ENCODE measurements at regions not wholly inside any gene's neighbourhood (a gene's known extent, or its start where the extent isn't known, plus 50 kb on each side); places are given as distances from the start of the nearest gene placed in this dataset.

DNA sequence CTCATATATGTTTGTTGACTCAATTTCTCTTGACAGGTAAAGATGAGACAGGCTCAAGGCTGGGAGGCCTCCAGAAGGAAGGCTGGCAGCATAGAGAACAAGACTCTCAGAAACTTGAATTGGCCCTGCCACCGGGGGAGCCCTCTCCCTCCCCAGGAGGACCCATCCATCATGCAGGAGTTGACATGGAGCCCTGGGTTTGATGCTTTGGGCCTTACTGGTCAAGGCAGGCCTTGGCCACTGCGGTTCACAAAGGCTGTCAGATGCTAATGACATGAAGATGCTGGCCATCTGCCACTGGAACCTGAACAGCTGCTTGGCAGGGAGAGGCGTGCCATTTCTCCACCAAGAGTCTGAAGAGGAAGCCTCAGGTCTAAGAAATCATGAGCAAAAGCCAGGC, 193.6 kb downstream of the MTCL1 start:
- WGBS: 50% methylated on average over 1 of the region's 3 CpGs
- Histone ChIP-seq H3K27ac (replicated peaks in 1 of 4) (no peak overlapping the region), H3K9me3 (peaks cover 0 to 7% (median 0%) of the 10 kb centered on the region in 4 donors), H3K27me3 (no peaks in the 10 kb centered on the region), H3K4me3 (no peak overlapping the region), H3K36me3 (no peaks in the 10 kb centered on the region), H3K4me1 (peaks cover 0 to under 1% (median 0%) of the 10 kb centered on the region in 4 donors)
- no peak for DNase-seq (ENCODE audit: extremely low spot score)
- intact Hi-C loops (cut with DNase I): no loop called here
- TF ChIP-seq, protein P1, sequence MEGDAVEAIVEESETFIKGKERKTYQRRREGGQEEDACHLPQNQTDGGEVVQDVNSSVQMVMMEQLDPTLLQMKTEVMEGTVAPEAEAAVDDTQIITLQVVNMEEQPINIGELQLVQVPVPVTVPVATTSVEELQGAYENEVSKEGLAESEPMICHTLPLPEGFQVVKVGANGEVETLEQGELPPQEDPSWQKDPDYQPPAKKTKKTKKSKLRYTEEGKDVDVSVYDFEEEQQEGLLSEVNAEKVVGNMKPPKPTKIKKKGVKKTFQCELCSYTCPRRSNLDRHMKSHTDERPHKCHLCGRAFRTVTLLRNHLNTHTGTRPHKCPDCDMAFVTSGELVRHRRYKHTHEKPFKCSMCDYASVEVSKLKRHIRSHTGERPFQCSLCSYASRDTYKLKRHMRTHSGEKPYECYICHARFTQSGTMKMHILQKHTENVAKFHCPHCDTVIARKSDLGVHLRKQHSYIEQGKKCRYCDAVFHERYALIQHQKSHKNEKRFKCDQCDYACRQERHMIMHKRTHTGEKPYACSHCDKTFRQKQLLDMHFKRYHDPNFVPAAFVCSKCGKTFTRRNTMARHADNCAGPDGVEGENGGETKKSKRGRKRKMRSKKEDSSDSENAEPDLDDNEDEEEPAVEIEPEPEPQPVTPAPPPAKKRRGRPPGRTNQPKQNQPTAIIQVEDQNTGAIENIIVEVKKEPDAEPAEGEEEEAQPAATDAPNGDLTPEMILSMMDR (IDR thresholded peaks at IDR 0.05): no peak
- TF ChIP-seq POLR2AphosphoS5 (IDR thresholded peaks at IDR 0.05) (no peak), EP300 (IDR thresholded peaks at IDR 0.05) (no peak), POLR2A (IDR thresholded peaks at IDR 0.05; ENCODE audit: low read depth) (no peak)

DNA sequence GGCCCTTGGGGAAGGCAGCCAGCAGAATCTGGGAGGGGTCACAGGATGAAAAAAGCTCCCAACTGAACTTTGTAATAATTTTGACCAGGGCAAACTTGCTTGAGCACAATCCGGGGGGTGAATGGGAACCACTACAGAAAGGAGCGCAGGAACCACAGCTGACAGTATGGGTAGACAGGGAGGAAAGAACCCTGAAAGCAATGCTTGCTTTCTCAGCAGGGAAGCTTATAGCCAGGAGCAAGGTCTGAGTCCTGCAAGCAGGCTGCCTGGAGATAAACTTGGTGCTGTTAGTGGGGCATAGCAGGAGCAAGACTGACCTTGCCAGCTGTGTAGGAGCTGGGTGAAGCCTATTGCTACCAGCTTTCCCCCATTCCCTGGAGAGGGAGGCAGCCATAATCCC, 195.2 kb downstream of the MTCL1 start:
- Histone ChIP-seq H3K4me3 (no peak overlapping the region), H3K27me3 (no peaks in the 10 kb centered on the region), H3K27ac (replicated peaks in 1 of 4) (no peak overlapping the region), H3K4me1 (no peaks in the 10 kb centered on the region), H3K9me3 (peaks cover 0 to 7% (median 0%) of the 10 kb centered on the region in 4 donors), H3K36me3 (no peaks in the 10 kb centered on the region)
- 100% methylated on average over 2 of the region's 2 CpGs for WGBS
- intact Hi-C loops (cut with DNase I): no loop called here
- TF ChIP-seq POLR2AphosphoS5 (IDR thresholded peaks at IDR 0.05): no peak
- no peak for TF ChIP-seq POLR2A (IDR thresholded peaks at IDR 0.05; ENCODE audit: low read depth)
- TF ChIP-seq, protein P1 (IDR thresholded peaks at IDR 0.05): no peak
- no peak for TF ChIP-seq EP300 (IDR thresholded peaks at IDR 0.05)
- DNase-seq (ENCODE audit: extremely low spot score): no peak

DNA sequence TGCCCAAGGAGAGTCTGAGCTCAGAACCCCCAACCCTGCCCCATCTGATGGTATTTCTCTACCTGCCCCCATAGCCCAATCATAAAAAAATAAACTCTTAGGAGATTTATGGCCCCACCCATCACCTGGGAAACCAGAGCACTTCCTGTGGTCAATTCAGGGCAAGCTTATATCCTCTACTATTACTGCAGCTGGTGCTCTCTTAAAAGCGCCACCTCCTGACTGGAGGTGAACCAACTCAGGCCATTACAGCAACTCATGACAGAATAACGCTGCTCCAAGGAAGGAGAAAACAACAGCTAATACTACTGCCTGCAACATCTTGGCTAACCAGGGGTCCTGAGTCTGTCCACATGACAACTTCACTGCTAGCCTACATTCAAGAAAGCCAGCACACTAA, 195.7 kb downstream of the MTCL1 start:
- H3K4me1 ChIP-seq: no peaks in the 10 kb centered on the region
- intact Hi-C loops (cut with DNase I): no loop called here
- peaks cover 0 to 6% (median 0%) of the 10 kb centered on the region in 4 donors for H3K9me3 ChIP-seq
- no peaks in the 10 kb centered on the region for H3K27me3 ChIP-seq
- no peak for DNase-seq (ENCODE audit: extremely low spot score)
- 76% methylated on average over 2 of the region's 2 CpGs for WGBS
- TF ChIP-seq POLR2A (IDR thresholded peaks at IDR 0.05; ENCODE audit: low read depth): no peak
- TF ChIP-seq, protein P1 (IDR thresholded peaks at IDR 0.05): no peak
- TF ChIP-seq EP300 (IDR thresholded peaks at IDR 0.05): no peak
- TF ChIP-seq POLR2AphosphoS5 (IDR thresholded peaks at IDR 0.05): no peak
- no peak overlapping the region for H3K4me3 ChIP-seq
- no peaks in the 10 kb centered on the region for H3K36me3 ChIP-seq
- H3K27ac ChIP-seq (replicated peaks in 1 of 4): no peak overlapping the region

GRCh38 chr18:8904316-8904715, 198.2 kb upstream of the NDUFV2 start:
- no peak for DNase-seq (ENCODE audit: extremely low spot score)
- Histone ChIP-seq H3K36me3 (no peaks in the 10 kb centered on the region), H3K9me3 (no peaks in the 10 kb centered on the region), H3K27me3 (no peaks in the 10 kb centered on the region), H3K4me3 (no peak overlapping the region), H3K27ac (replicated peaks in 1 of 4) (no peak overlapping the region), H3K4me1 (no peaks in the 10 kb centered on the region)
- no peak for TF ChIP-seq EP300 (IDR thresholded peaks at IDR 0.05)
- no peak for TF ChIP-seq POLR2AphosphoS5 (IDR thresholded peaks at IDR 0.05)
- TF ChIP-seq POLR2A (IDR thresholded peaks at IDR 0.05; ENCODE audit: low read depth): no peak
- TF ChIP-seq, protein P1 (IDR thresholded peaks at IDR 0.05): no peak
- intact Hi-C loops (cut with DNase I): no loop called here

DNA sequence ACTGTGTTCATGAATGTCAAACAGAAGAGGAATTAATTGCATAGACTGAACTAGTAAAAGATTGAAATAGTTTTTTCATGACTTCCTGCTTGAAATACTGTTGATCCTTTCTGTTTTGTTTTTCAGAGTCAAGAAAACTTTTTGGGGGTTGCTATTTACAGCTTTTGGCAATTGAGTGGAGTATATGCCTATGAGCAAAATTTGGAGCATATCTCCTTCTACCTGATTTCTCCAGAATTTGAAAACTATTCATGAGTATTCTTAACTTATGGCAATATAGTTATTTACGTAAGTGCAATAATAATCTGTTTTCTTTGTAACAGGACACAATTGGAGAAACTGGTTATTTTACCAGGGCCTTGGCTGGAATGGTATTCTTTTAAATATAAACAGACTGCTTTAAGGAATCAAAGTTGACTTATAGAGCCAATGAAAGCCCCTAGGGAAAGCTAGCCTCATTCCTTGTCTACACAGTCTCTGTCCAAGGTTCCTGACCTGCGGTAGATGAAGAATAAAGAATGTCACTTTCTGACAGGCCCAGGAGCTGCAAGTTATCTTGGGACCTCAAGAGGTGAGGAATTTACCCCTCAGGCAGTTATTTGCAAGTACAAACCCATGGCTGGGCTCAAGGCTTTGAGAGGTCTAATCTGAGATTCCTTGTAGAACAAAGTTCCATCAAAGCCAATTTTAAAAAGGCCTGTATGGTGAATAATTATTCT, 193.5 kb upstream of the NDUFV2 start:
- H3K27ac ChIP-seq (replicated peaks in 1 of 4): no peak overlapping the region
- TF ChIP-seq POLR2A (IDR thresholded peaks at IDR 0.05; ENCODE audit: low read depth): no peak
- H3K4me1 ChIP-seq: no peaks in the 10 kb centered on the region
- no peaks in the 10 kb centered on the region for H3K27me3 ChIP-seq
- DNase-seq (ENCODE audit: extremely low spot score): no peak
- 74% methylated on average over 2 of the region's 2 CpGs for WGBS
- no peak overlapping the region for H3K4me3 ChIP-seq
- intact Hi-C loops (cut with DNase I): no loop called here
- no peaks in the 10 kb centered on the region for H3K9me3 ChIP-seq
- no peaks in the 10 kb centered on the region for H3K36me3 ChIP-seq
